DOHH2 (cell line): ENCODE measurements at regions not wholly inside any gene's neighbourhood (a gene's known extent, or its start where the extent isn't known, plus 50 kb on each side); places are given as distances from the start of the nearest gene placed in this dataset.

Experiments
- EZH2phosphoT487 ChIP-seq: fragments of 200-600 bp; sonication (generic); IDR thresholded peaks from 2 replicates; pipeline ENCODE4 v1.6.1; 2017; ENCODE audit warnings: borderline replicate concordance, mild to moderate bottlenecking, antibody characterized with exemption, low read length, moderate library complexity, mixed read lengths
- TF ChIP-seq, protein P1 (sequence below): fragments of 200-600 bp; sonication (generic); IDR thresholded peaks from one replicate; pipeline ENCODE4 v1.5.1; 2014; ENCODE audit warnings: antibody characterized with exemption, mild to moderate bottlenecking, low read depth, low read length; ENCODE audit not compliant: poor library complexity, severe bottlenecking

DNA sequence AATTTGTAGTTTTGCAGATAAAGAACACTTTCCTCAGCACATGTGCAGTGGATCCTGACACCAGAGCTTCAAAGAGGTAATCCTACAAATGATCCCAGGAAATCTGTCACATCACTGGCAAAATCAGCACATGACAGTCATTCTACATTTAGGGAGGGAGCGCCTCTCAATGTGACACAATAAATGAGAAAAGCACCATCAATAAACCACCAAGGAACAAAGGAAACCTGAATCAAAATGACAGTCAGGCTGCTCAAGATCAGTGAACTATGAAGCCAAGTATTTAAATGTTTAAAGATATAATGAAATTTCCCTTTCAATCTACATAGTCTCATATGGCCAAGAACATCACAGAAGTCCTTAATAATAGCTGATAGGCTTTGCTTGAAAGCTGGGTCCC, 119.5 kb downstream of the LRRN1 start:
- TF ChIP-seq, protein P1, sequence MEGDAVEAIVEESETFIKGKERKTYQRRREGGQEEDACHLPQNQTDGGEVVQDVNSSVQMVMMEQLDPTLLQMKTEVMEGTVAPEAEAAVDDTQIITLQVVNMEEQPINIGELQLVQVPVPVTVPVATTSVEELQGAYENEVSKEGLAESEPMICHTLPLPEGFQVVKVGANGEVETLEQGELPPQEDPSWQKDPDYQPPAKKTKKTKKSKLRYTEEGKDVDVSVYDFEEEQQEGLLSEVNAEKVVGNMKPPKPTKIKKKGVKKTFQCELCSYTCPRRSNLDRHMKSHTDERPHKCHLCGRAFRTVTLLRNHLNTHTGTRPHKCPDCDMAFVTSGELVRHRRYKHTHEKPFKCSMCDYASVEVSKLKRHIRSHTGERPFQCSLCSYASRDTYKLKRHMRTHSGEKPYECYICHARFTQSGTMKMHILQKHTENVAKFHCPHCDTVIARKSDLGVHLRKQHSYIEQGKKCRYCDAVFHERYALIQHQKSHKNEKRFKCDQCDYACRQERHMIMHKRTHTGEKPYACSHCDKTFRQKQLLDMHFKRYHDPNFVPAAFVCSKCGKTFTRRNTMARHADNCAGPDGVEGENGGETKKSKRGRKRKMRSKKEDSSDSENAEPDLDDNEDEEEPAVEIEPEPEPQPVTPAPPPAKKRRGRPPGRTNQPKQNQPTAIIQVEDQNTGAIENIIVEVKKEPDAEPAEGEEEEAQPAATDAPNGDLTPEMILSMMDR: no peak
- no peak for TF ChIP-seq EZH2phosphoT487
